ENCODE measurements at regions not wholly inside any gene's neighbourhood (a gene's known extent, or its start where the extent isn't known, plus 50 kb on each side); places are given as distances from the start of the nearest gene placed in this dataset.

GRCh38 chr3:8246070-8246469, 255.6 kb upstream of the LMCD1 start:
- no peak for DNase-seq

GRCh38 chr3:8253201-8253600, 248.4 kb upstream of the LMCD1 start:
- no peak for DNase-seq

GRCh38 chr3:8254489-8254888, 247.1 kb upstream of the LMCD1 start:
- no peak for DNase-seq

GRCh38 chr3:8255725-8256124, 245.9 kb upstream of the LMCD1 start:
- no peak for DNase-seq

GRCh38 chr3:8256441-8257071, 245.1 kb upstream of the LMCD1 start:
- no peak for DNase-seq

GRCh38 chr3:8261018-8261417, 240.6 kb upstream of the LMCD1 start:
- DNase-seq: no peak

GRCh38 chr3:8266730-8267131, 234.9 kb upstream of the LMCD1 start:
- peak in 3 of 58 donors; percentile 17 to 39 (median 23) for DNase-seq

GRCh38 chr3:8273479-8273878, 228.1 kb upstream of the LMCD1 start:
- DNase-seq: no peak

- no peak for DNase-seq
Measured at GRCh38 chr3:8276056-8276455, 225.6 kb upstream of the LMCD1 start.

- DNase-seq: no peak
Measured at GRCh38 chr3:8276506-8276905, 225.1 kb upstream of the LMCD1 start.

- DNase-seq: peak in 39 of 58 donors; percentile 1 to 70 (median 19)
Measured at GRCh38 chr3:8278448-8278847, 223.2 kb upstream of the LMCD1 start.

GRCh38 chr3:8279476-8279875, 222.1 kb upstream of the LMCD1 start:
- no peak for DNase-seq

GRCh38 chr3:8279886-8280550, 221.6 kb upstream of the LMCD1 start:
- DNase-seq: no peak

- DNase-seq: no peak
Measured at GRCh38 chr3:8282541-8283165, 219.0 kb upstream of the LMCD1 start.

GRCh38 chr3:8283193-8283592, 218.4 kb upstream of the LMCD1 start:
- DNase-seq: no peak

GRCh38 chr3:8286086-8286485, 215.5 kb upstream of the LMCD1 start:
- no peak for DNase-seq

GRCh38 chr3:8286749-8287148, 214.9 kb upstream of the LMCD1 start:
- no peak for DNase-seq

GRCh38 chr3:8290611-8291010, 211.0 kb upstream of the LMCD1 start:
- DNase-seq: no peak

GRCh38 chr3:8296461-8296860, 205.2 kb upstream of the LMCD1 start:
- DNase-seq: no peak

GRCh38 chr3:8298021-8298954, 203.3 kb upstream of the LMCD1 start:
- DNase-seq: no peak

- peak in 5 of 58 donors; percentile 2 to 32 (median 4) for DNase-seq
Measured at GRCh38 chr3:8301977-8302735, 199.5 kb upstream of the LMCD1 start.

Measured in anterior cingulate cortex (tissue), 58 donors.